Spleen (tissue), 3 donors: ENCODE measurements at regions not wholly inside any gene's neighbourhood (a gene's known extent, or its start where the extent isn't known, plus 50 kb on each side); places are given as distances from the start of the nearest gene placed in this dataset.

Experiments
- POLR2A ChIP-seq, 3 donors: fragments of 450-650 bp; IDR thresholded peaks; one replicate each; pipeline ENCODE4 v1.5.1; 2017; ENCODE audit warnings: antibody characterized with exemption in 3 of 3, mild to moderate bottlenecking in 1 of 3
- POLR2AphosphoS5 ChIP-seq, 3 donors: sonication (generic); formaldehyde crosslinking; IDR thresholded peaks; one replicate each; pipeline ENCODE4 v1.5.1; 2017; ENCODE audit warnings: antibody characterized with exemption in 3 of 3

- no peak for TF ChIP-seq POLR2AphosphoS5 (IDR thresholded peaks at IDR 0.05)
- TF ChIP-seq POLR2A (IDR thresholded peaks at IDR 0.05), result no peak
These were observed 328.7 kb downstream of the MED10 start for GRCh38 chr5:6049662-6050061.
